WI38 (cell line): ENCODE measurements at regions not wholly inside any gene's neighbourhood (a gene's known extent, or its start where the extent isn't known, plus 50 kb on each side); places are given as distances from the start of the nearest gene placed in this dataset.

Experiments used
- H3K4me3 ChIP-seq: 2 replicates; pipeline ENCODE4 v1.5.1; 2011; ENCODE audit warnings: low read depth, mild to moderate bottlenecking, control low read depth, low read length
- TF ChIP-seq, protein P1 (sequence below): IDR thresholded peaks from 2 replicates; pipeline ENCODE4 v1.5.1; 2012; ENCODE audit warnings: low read depth, mild to moderate bottlenecking, control low read depth, low read length

DNA sequence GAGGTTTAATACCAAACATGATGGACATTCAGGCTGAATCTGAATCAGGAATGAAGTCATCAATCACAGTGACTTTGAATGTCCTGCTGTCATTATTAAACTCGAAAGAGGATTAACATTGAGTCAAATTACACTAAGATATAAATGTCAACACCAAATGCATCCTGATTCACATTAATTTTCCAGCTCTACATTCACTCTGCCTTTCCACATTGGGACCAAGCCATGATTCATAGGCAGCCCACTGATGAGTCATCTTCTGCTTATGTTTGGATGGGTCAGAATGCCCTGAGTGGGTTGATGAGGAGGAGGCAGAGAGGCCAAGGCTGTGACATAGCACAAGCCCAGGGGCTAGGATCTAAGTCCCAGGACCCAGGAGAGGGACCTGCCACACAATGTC lies 247.6 kb upstream of the RPS6KA3 start:
- no peak overlapping the region for H3K4me3 ChIP-seq
- TF ChIP-seq, protein P1, sequence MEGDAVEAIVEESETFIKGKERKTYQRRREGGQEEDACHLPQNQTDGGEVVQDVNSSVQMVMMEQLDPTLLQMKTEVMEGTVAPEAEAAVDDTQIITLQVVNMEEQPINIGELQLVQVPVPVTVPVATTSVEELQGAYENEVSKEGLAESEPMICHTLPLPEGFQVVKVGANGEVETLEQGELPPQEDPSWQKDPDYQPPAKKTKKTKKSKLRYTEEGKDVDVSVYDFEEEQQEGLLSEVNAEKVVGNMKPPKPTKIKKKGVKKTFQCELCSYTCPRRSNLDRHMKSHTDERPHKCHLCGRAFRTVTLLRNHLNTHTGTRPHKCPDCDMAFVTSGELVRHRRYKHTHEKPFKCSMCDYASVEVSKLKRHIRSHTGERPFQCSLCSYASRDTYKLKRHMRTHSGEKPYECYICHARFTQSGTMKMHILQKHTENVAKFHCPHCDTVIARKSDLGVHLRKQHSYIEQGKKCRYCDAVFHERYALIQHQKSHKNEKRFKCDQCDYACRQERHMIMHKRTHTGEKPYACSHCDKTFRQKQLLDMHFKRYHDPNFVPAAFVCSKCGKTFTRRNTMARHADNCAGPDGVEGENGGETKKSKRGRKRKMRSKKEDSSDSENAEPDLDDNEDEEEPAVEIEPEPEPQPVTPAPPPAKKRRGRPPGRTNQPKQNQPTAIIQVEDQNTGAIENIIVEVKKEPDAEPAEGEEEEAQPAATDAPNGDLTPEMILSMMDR, result no peak

DNA sequence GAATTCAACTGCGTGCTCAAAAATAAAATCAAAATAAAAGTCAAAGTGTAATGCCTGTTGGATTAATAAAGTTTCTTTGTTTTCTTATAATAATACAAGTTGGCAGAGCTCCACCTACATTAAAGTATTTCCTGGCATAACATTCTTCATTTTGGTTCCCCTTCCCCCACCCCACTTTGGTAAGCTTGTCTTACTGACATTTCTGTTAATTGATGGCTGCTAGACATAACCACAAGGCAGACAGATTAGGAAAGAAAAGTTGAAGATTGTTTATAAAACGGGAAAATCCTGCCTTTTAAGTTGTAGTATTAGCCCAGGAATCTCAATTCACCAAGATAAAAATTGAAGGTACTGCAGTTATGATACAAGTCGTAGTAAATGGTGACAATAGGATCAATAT lies 246.5 kb upstream of the RPS6KA3 start:
- TF ChIP-seq, protein P1, result no peak
- H3K4me3 ChIP-seq, result no peak overlapping the region

DNA sequence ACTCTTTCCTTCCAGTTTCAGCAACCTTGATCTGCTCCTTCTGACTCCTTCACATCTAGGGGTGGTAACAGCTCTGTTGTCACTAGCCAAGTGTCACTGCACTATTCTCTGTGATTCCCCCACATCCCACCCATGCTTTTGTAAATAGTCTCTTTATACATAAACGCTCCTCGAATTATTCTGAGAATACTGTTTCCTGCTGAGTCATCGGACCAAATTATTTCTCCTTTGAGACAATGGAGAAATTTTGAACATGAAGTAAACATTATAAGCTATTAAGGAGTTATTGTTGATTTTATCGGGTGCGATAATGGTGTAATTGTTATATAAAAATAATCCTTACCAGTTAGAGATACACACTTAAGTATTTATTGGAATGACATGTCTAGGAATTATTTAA lies 245.1 kb upstream of the RPS6KA3 start:
- no peak overlapping the region for H3K4me3 ChIP-seq
- TF ChIP-seq, protein P1, result no peak

DNA sequence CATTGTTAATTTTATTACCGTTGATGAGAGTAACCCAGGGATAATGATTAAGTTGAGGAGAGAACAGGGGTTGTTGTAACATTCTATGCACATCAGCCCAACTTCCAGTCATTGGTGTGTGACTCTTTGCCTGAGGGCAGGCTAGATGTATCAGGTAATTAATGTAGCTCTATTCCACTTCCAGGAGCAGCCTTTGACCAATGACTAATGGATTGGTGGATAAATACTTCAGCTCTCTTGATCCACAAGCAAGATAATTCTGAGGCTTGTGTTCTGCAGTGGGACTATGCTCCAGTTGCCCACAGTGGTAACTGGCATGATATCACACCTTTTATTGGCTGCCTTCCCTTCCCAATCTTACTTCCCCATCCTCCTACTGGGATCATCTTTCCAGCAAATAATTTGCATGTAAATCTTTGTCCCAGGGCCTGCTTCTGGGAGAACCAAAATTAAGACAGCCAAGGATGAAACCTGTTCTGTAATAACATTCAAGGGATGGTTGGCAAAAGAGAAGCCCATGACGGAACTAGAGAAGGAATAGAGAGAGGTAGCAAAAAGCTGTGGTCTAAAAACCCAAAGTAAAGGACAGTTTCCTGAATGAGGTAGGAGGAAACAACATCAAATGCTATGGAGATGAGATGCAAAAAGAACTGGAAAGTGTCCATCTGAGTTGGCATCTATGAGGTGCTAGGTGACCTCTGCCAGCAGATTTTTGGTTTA lies 241.4 kb upstream of the RPS6KA3 start:
- TF ChIP-seq, protein P1, result no peak
- no peak overlapping the region for H3K4me3 ChIP-seq

DNA sequence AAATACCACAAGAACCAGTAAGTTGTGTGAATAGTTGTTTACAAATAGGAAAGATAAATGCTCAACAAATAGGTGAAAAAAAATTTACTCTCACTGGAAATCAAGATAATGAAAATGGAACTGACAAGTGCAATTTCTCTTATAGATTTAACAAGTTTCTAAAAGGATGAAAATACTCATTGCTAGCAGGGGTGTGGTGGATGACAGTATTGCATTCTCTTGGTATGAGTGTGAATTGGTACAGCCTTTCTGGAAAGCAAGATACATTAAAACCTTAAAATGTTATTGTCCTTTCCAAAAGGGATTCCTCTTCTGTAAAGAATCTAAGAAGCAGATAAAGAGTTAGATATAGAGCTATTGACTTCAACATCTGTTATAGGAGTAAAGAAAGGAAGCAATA lies 240.0 kb upstream of the RPS6KA3 start:
- H3K4me3 ChIP-seq, result no peak overlapping the region
- TF ChIP-seq, protein P1, result no peak

DNA sequence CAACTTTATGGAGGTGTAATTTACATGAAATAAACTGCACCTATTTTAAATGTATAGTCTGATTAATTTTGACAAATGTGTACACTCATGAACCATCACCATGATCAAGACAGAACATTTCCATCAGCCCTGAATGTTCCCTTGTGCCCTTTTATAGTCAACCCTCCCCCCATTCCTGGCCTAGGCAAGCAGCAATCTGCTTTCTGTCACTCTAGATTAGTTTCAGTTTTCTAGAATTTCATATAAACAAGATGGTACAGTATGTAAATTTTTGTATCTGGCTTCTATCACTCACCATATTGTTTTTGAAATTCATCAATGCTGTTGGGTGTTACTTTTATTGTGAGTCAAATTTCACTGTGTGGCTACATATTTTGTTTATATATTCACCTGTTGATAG lies 234.2 kb upstream of the RPS6KA3 start:
- H3K4me3 ChIP-seq, result no peak overlapping the region

DNA sequence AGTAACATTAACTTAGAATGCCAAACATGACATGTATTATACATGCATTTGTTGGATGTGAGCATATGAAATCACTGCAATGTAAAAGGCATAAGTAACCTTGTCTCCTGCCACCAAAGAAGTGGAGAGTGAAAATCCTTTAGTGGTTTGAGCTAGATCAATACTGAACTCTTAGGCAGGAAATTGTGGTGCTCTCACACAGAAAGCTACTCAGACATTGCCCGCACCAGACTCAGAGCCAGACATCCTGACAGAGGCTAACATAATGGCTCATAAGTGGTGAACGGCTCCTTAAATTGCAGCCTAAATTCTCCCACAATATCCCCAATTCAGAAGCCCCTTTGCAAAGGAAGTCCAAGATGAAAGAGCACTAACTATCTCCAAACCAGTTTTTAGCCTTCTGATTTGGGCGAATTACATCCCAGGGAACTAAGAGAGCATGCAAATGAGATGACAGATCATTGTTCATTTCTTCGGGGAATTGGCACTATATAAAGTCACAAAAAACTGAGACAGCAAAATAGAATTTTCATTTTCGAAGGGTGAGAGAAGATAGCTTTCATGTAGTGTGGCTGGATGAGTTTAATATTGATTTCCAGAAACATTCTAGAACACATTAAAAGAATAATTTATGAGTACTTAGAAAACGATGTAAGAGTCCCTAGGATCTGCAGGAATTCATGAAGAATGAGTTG lies 233.6 kb upstream of the RPS6KA3 start:
- TF ChIP-seq, protein P1, result no peak
- H3K4me3 ChIP-seq, result no peak overlapping the region

More for the DNA sequence above, 234.2 kb upstream of the RPS6KA3 start:
- TF ChIP-seq, protein P1, result no peak
